VCaP (cell line): ENCODE measurements at regions not wholly inside any gene's neighbourhood (a gene's known extent, or its start where the extent isn't known, plus 50 kb on each side); places are given as distances from the start of the nearest gene placed in this dataset.

ENCODE experiments used
- H3K27ac ChIP-seq: fragments of 450-650 bp; 2 replicates; pipeline ENCODE4 v1.5.1; 2017
- CTCF ChIP-seq: fragments of 450-650 bp; conservative IDR thresholded peaks from 2 replicates; pipeline ENCODE4 v1.5.1; 2017; ENCODE audit warnings: mild to moderate bottlenecking, moderate library complexity

- no peak for TF ChIP-seq CTCF
- H3K27ac ChIP-seq, result no peak overlapping the region
Measured at GRCh38 chr10:123952099-123952498, 60.5 kb upstream of the CPXM2 start.

DNA sequence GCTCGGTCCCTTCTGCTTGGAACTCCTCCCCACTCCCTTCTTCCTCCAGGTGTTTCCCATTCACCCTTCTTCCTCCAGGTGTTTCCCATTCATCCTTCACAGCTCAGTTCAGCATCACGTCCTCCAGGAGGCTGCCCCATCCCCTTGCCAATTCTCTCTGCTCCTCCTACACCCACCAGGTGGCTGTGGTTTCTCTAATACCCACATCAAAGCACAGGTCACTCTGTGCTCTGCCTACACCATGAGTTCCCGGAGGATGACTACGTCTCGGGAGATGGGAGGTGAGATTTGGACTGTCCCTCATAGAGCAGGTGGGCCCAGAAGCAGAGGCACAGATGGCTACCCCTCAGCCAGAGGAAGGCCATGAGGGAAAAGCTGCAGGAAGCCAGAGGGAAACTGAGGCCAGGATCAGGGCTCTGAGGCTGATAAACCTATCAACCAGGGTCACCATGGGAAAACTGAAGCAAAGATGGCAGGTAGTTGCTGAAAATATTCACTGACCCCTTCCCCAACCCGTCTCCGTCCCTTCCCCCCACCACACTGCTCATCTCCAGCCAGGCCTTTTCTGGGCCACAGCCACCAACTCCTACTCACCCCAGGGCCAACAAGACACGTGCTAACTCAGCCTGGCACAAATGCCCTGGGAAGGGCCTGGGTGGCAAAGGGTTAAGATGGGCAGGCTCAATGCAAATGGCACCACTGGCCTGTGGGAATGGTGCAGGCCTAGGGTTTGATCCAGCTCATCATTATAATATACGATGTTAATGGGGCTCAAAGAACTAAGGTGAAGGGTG, 56.6 kb upstream of the CPXM2 start:
- no peak for TF ChIP-seq CTCF
- H3K27ac ChIP-seq, result no peak overlapping the region

- 0 out of 2 replicates have a peak overlapping the region, but pooled peaks have one; percentile 13 for H3K27ac ChIP-seq
- no peak for TF ChIP-seq CTCF
Measured at GRCh38 chr10:123945325-123945920, 53.8 kb upstream of the CPXM2 start.

GRCh38 chr10:123944661-123945060, 53.1 kb upstream of the CPXM2 start:
- no peak overlapping the region for H3K27ac ChIP-seq
- no peak for TF ChIP-seq CTCF

DNA sequence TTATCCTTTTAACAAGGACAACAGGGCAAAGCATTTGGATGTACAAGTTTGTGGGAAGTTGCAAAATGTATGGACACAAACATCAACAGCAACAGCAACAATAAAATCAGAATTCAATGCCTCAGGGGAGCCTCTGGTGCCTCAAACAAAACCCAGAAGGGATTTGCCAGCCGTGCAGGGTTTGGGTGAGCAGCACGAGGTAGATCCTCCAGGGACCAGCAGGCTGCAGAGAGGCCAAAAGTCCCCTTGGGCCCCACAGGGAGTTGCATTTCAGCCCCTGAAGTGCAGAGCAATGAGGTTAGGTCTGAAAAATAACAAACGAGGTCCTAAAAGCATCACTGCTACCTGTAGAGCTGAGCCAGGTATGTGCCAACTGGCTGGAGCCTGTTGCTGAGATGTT, 51.7 kb upstream of the CPXM2 start:
- no peak for TF ChIP-seq CTCF

GRCh38 chr10:123942114-123942861, 50.7 kb upstream of the CPXM2 start:
- no peak for TF ChIP-seq CTCF

More for the DNA sequence above, 51.7 kb upstream of the CPXM2 start:
- no peak overlapping the region for H3K27ac ChIP-seq

More at GRCh38 chr10:123942114-123942861, 50.7 kb upstream of the CPXM2 start:
- H3K27ac ChIP-seq, result no peak overlapping the region
